ENCODE measurements at regions not wholly inside any gene's neighbourhood (a gene's known extent, or its start where the extent isn't known, plus 50 kb on each side); places are given as distances from the start of the nearest gene placed in this dataset.

DNA sequence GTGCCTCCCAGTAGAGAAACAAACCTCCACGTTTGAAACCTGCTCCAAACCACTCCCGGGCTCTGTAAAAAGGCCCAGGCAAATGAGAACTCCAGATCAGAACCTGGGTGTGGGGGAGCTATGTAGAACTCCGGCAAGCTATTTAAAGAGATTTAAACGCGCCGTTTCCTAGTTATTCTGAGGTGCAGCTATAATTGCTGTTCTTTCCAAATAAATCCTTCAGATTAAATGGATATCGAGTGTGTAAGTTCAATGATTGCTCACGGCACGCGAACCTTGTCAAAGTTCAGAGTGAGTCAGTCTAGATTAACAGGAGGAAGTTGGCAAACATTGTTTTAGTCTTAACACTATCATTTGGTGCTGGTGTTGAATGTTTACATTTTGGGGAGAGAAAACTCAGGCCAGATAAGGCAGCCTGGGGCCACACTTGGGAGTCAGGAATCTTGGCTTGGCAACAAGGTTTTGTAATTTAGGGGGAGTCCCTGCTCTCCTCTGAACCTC is 92.9 kb upstream of the SALL1 start:
- CTCF ChIA-PET: interaction anchor here (0.5 kb wide), 1 partner anchor 785 kb away, joined by 3 read pairs; no protein-coding TSS in a partner anchor
- H3K27ac ChIP-seq (ENCODE audit: insufficient read depth, low read length): no peak overlapping the region
- H3K4me3 ChIP-seq (ENCODE audit: insufficient read depth, low read depth, low read length): no peak overlapping the region
- no peak overlapping the region for H4K8ac ChIP-seq (ENCODE audit: low read depth in 2 of 2, low read length in 2 of 2)
- dilution Hi-C loops (cut with HindIII; ENCODE audit: low sequenced_read_pairs, unreplicated experiment): no loop called here
- no peaks in the 10 kb centered on the region for H3K36me3 ChIP-seq (ENCODE audit: control insufficient read depth, insufficient read depth, low read length)
- no peak overlapping the region for H3K56ac ChIP-seq (ENCODE audit: extremely low read depth, insufficient read depth, low read length)
- POLR2A ChIA-PET (ENCODE audit: unreplicated experiment): no interaction called here
- in situ Hi-C loops (cut with MboI; ENCODE audit: low sequenced_read_pairs): no loop called here
- no peak overlapping the region for H2BK15ac ChIP-seq (ENCODE audit: low read depth, low read length)
- H2AK5ac ChIP-seq (ENCODE audit: low read depth, low read length): no peak overlapping the region
- intact Hi-C loops (cut with micrococcal nuclease): no loop called here
- H3K23ac ChIP-seq (ENCODE audit: low read depth, low read length): no peak overlapping the region
- no peak overlapping the region for H2BK120ac ChIP-seq (ENCODE audit: low read depth, low read length)
- H3K9me3 ChIP-seq (ENCODE audit: control insufficient read depth, insufficient read depth, low read length): no peaks in the 10 kb centered on the region; the same call in 1 of the 2 replicates
- no peak overlapping the region for H4K5ac ChIP-seq (ENCODE audit: low read depth, low read length)
- no peak overlapping the region for H4K91ac ChIP-seq (ENCODE audit: insufficient read depth, low read depth, low read length)
- no TSS peak for BruUV-seq (replicated peaks)
- 20% methylated on average over 1 of the region's 10 CpGs; no CpG with 5 or more reads in 1 of the 2 experiments for WGBS, 2 experiments (ENCODE audit: extremely low coverage in 2 of 2, insufficient read length in 1 of 2)
- no peak overlapping the region for H3K4ac ChIP-seq (ENCODE audit: low read depth, low read length)
- peak; percentile 48; the same call in 1 of the 2 replicates for TF ChIP-seq BHLHE40 (IDR thresholded peaks at IDR 0.05; ENCODE audit: low read depth, low read length)
- TF ChIP-seq, protein P1, sequence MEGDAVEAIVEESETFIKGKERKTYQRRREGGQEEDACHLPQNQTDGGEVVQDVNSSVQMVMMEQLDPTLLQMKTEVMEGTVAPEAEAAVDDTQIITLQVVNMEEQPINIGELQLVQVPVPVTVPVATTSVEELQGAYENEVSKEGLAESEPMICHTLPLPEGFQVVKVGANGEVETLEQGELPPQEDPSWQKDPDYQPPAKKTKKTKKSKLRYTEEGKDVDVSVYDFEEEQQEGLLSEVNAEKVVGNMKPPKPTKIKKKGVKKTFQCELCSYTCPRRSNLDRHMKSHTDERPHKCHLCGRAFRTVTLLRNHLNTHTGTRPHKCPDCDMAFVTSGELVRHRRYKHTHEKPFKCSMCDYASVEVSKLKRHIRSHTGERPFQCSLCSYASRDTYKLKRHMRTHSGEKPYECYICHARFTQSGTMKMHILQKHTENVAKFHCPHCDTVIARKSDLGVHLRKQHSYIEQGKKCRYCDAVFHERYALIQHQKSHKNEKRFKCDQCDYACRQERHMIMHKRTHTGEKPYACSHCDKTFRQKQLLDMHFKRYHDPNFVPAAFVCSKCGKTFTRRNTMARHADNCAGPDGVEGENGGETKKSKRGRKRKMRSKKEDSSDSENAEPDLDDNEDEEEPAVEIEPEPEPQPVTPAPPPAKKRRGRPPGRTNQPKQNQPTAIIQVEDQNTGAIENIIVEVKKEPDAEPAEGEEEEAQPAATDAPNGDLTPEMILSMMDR (conservative IDR thresholded peaks at IDR 0.05; ENCODE audit: low read depth, low read length): no peak
- no peak overlapping the region for H3K14ac ChIP-seq (replicated peaks; ENCODE audit: low read depth, low read length)
- H4K20me1 ChIP-seq (ENCODE audit: insufficient read depth, low read length): no peaks in the 10 kb centered on the region
- no peak overlapping the region for H2BK20ac ChIP-seq (ENCODE audit: low read depth, low read length)
- H2BK5ac ChIP-seq (ENCODE audit: low read depth, low read length, poor library complexity, severe bottlenecking): no peak overlapping the region
- H3K79me1 ChIP-seq (ENCODE audit: low read depth in 1 of 2, low read length in 2 of 2): no peaks in the 10 kb centered on the region
- no peak overlapping the region for H3K18ac ChIP-seq (ENCODE audit: low read depth, low read length)
- H3K9ac ChIP-seq (ENCODE audit: low read depth, low read length): no peak overlapping the region
- H3K4me2 ChIP-seq (ENCODE audit: low read depth, low read length): no peak overlapping the region
- H3K4me1 ChIP-seq (ENCODE audit: control insufficient read depth, insufficient read depth, low read length): no peaks in the 10 kb centered on the region
- no peak overlapping the region for H2AK9ac ChIP-seq (replicated peaks; ENCODE audit: low read depth, low read length, poor library complexity)
- DNase-seq (peak; percentile 16), ATAC-seq (ENCODE audit: low read depth) (no peak)
- no peaks in the 10 kb centered on the region for H3K9me1 ChIP-seq (ENCODE audit: insufficient read depth, low read length)
- H3K27me3 ChIP-seq (ENCODE audit: control insufficient read depth, insufficient read depth, low read length): peaks cover 31% of the 10 kb centered on the region
- no peak overlapping the region for H2AFZ ChIP-seq (replicated peaks; ENCODE audit: low read length, poor library complexity)

All from IMR-90 (cell line).